GM18505 (cell line): ENCODE measurements at regions not wholly inside any gene's neighbourhood (a gene's known extent, or its start where the extent isn't known, plus 50 kb on each side); places are given as distances from the start of the nearest gene placed in this dataset.
A peak's percentile ranks its signal among the peaks of the same experiment; 100 is the strongest.
"Not testable (repeated sequence)": the region's sequence is repeated elsewhere in the genome, so short reads cannot be mapped to it uniquely, and the experiment has no call there.

Experiments used
- ATAC-seq: cut with Tn5 transposase; IDR thresholded peaks from one replicate; pipeline ENCODE4 v1.9.1; 2021; ENCODE audit not compliant: unreplicated experiment
- POLR2A ChIP-seq: IDR thresholded peaks from 4 replicates; pipeline ENCODE4 v1.6.1; 2011; ENCODE audit warnings: borderline replicate concordance; ENCODE audit not compliant: insufficient read depth, insufficient read length; ENCODE audit errors: extremely low read depth

DNA sequence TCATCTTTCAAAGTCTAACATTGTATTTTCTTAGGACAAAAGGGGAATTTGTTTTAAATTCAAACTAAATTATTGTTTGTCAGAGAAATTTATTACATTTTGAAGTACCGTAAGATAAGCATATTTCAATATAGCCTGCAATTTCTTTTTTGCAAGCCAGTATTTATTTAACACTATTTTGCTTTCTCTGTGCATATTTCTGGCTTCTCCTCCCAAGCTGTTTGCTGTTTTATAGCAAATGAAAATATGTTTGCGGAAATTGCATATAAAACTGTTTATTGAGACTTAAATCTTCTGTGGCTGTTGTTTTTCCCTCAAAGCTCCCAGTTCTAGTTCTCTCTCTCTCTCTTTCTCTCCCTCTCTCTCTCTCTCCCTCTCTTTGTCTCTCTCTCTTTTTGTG, 866.8 kb downstream of the FAM181B start:
- no peak for TF ChIP-seq POLR2A
- no peak for ATAC-seq

GRCh38 chr11:81857386-81857785, 876.3 kb downstream of the FAM181B start:
- no peak for TF ChIP-seq POLR2A
- ATAC-seq: no peak

- ATAC-seq: no peak
- TF ChIP-seq POLR2A: no peak
These were observed 879.9 kb downstream of the FAM181B start for GRCh38 chr11:81853791-81854190.

GRCh38 chr11:81852896-81853295, 880.8 kb downstream of the FAM181B start:
- no peak for ATAC-seq
- no peak for TF ChIP-seq POLR2A

DNA sequence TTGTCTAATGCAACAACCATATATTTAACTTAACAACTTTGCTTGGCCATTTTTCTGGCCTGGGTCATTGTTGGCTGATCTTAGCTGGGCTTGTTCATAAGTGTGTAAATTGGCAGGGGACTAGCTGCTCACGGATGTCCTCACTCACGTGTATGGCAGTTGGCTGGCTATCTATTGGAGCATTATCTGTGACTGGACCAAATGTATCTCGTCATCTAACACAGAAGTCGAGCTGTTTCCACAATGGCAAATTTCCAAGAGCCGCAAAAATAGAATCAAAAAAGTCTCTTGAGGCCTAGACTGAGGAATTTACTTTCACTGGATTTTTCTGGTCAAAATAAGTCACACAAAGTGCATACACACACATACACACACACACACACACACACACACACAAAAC, 893.3 kb downstream of the FAM181B start:
- no peak for TF ChIP-seq POLR2A
- no peak for ATAC-seq

DNA sequence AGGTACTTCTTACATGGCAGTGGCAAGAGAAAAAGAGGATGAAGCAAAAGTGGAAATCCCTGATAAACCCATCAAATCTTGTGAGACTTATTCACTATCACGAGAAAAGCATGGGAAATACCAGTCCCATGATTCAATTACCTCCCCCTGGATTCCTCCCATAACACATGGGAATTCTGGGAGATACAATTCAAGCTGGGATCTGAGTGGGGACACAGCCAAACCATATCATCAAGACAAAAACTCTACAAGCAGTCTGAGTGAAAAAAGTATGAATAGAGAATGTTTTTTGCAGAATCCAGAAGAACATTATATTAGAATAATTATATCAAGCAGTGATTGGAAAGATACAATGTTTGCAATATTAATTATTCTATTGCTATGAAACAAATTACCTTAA, 893.7 kb downstream of the FAM181B start:
- ATAC-seq: no peak
- TF ChIP-seq POLR2A: no peak

DNA sequence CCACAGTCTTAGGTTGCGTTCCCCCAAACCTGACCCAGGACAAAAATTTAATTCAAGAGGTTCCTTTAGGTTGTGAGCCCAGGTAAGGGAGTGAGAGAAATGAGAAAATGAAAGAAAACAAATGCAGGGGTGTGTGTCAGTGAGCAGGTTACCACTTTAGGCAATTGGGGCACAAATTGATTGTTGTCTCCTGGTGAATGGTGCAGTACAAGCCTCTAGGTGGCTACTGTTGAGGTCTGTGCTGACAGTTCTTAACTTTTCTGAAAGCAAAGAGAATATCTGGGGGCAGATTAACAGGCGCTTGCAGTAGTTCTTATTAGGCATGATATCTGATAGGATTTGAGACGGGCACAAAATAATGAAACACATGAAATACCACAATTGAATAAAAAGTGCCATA, 894.6 kb downstream of the FAM181B start:
- no peak for ATAC-seq

DNA sequence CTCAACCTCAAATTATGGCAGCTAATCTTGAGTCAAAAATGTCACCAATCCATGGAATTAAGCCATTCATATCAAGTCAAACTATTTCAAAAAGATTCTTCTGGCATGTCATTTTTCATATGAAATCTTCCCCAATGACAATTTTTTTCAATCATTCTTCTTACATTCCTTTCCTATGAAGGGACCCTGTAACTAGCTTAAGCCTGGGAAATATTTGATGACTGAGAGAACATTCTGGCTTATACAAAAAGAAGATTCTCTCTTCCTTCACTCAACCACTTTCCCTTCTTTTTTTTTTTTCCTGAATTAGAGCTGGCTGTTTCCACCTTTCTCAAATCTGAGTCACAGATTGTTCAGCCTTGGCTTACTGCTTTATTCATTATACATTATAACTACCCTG, 903.7 kb downstream of the FAM181B start:
- ATAC-seq: no peak
- no peak for TF ChIP-seq POLR2A

More for the DNA sequence above, 894.6 kb downstream of the FAM181B start:
- TF ChIP-seq POLR2A: no peak

DNA sequence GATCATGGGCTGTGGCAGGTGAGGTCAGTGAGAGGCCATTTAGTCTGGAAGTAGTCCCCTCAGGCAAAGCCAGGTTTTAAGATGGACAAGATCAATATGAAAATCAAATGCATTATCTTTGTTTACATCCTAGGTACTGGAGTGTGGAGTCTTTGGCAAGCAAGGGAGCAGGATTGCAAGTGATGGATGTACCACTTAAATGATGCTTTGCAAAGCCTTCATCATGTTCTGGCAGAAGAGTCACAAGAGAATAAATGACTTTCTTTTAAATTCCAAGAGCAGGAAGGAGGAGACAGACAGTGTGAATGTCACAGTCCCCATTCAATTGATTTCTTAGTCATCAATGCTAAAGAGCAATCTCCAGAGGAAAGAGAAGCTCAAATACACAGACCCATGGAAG, 908.3 kb downstream of the FAM181B start:
- TF ChIP-seq POLR2A: no peak
- ATAC-seq: no peak

DNA sequence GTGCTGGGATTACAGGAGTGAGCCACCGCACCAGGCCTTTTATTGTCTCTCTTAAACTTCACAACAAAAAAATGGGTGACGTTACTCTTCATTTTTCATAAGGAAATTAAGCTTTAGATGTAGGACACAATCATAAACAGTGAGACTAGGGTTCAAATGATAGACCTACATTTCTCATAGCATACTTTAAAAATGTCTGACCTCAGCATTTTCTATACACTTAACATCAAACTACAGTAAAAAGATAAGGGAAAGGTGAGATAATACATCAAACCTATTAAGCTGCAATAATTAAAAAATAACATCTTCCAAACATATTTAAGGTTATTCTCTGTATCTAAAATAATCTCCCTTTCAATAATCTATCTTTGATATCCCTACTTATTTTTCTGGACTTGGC, 914.2 kb downstream of the FAM181B start:
- no peak for ATAC-seq
- no peak for TF ChIP-seq POLR2A

- ATAC-seq: no peak
- no peak for TF ChIP-seq POLR2A
These were observed 928.8 kb downstream of the FAM181B start for GRCh38 chr11:81804858-81805257.

DNA sequence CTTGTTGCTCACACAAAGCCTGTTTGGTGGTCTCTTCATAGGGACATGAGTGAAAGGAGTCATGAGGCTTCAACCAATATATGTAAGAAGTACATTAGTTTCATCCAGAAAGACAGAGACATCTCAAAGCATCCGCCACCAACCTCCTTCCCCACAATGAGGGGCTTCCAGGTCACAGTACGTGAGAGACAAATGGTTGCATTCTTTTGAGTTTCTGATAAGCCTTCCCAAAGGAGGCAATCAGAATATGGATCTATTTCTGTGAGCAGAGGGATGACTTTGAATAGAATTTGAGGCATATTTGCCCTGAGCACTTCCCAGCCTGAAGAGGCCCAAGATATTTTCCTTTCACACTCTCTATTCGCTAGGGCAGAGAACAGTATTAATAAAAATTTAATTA, 931.1 kb downstream of the FAM181B start:
- no peak for ATAC-seq
- no peak for TF ChIP-seq POLR2A

DNA sequence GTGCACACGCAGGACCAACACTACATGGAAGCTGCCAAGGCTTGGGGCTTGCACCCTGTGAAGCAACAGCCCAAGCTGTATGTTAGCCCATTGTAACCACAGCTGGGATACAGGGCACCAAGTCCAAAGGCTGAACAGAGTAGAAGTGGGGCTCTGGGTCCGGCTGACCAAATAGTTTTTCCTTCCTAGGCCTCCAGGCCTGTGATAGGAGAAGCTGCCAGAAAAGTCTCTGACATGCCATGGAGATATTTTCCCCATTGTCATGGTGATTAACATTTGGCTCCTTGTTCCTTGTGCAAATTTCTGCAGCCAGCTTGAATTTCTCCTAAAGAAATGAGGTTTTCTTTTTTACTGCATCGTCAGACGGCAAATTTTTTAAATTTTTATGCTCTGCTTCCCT, 941.2 kb downstream of the FAM181B start:
- no peak for TF ChIP-seq POLR2A
- ATAC-seq: no peak

DNA sequence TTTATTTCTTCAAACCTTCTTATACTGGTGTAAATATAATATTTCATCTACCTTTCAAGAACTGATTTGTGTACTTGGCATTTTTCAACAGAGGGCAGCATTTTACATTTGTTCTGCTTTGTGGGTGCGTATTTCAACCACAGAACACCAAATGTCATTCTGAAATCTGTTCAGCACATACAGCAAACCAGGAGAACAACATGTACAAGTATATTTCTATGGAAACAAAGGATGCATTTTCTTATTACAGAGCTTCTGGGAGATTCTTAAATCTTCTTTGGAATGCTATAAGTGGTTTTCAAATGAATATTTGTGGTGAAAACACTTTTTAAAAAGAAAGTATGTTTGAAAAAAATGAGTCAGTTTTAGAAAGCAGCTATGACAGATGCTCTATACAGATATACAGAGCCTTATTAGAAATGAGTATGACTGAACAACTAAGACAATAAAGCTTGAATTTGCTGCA, 946.0 kb downstream of the FAM181B start:
- ATAC-seq: peak; percentile 57
- no peak for TF ChIP-seq POLR2A

DNA sequence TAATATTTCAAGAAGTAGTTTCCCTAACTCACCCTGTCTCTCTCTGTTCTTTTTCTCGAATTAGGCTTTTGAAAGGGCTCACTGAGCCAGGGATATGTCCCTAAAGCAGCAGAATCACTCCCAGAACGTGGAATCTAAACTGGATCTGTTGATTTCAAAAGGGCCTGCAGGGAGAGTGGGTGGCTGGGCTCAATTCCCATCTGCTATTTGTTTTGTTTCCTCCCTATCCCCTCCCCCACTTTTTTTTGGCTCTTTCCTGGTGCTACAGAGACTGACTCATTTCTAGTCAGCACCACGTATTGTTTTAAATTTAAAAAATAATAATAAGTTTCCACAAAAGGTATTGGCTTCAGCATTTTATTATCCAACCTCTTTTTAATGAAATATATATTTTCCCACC, 961.5 kb downstream of the FAM181B start:
- ATAC-seq: no peak
- TF ChIP-seq POLR2A: no peak

- not testable (repeated sequence) for ATAC-seq
These were observed 963.8 kb downstream of the FAM181B start for GRCh38 chr11:81769906-81770305.
